IMR-90 (cell line): ENCODE measurements at regions not wholly inside any gene's neighbourhood (a gene's known extent, or its start where the extent isn't known, plus 50 kb on each side); places are given as distances from the start of the nearest gene placed in this dataset.
"Not testable (repeated sequence)": the region's sequence is repeated elsewhere in the genome, so short reads cannot be mapped to it uniquely, and the experiment has no call there.

ENCODE experiments used
- ATAC-seq: fragments of 200-7000 bp; cut with Tn5 transposase; 2 replicates; pipeline ENCODE4 v1.9.1; 2020; ENCODE audit warnings: low read depth, mild to moderate bottlenecking, moderate library complexity
- BruUV-seq: library from RNA; stranded (reverse); fragments of 400-500 nt; replicated peaks from 2 replicates; lab custom pipeline; 2021; lab: Mats Ljungman, UMichigan
- CTCF ChIA-PET: fragments of 300-600 bp; formaldehyde crosslinking; extraction: SDS; loops from one replicate; lab custom pipeline; 2021; ENCODE audit warnings: antibody characterized with exemption; lab: Yijun Ruan, JAX
- POLR2A ChIA-PET: fragments of 300-600 bp; sonication (Branson Sonifier 250); formaldehyde crosslinking; loops from one replicate; lab custom pipeline; 2022; ENCODE audit warnings: antibody characterized with exemption; ENCODE audit not compliant: unreplicated experiment; lab: Charles Lee
- DNase-seq: peaks from one replicate; pipeline ENCODE4 v3.0.0; 2013
- H2AFZ ChIP-seq: replicated peaks from 2 replicates; pipeline ENCODE3; 2013; ENCODE audit warnings: low read length, mild to moderate bottlenecking; ENCODE audit not compliant: poor library complexity
- H2AK5ac ChIP-seq: 2 replicates; pipeline ENCODE4 v1.6.1; 2013; ENCODE audit warnings: low read depth, low read length, inconsistent platforms
- H2AK9ac ChIP-seq: replicated peaks from 2 replicates; pipeline ENCODE3; 2013; ENCODE audit warnings: mild to moderate bottlenecking, low read depth, low read length, moderate library complexity; ENCODE audit not compliant: poor library complexity
- H2BK120ac ChIP-seq: 2 replicates; pipeline ENCODE4 v1.6.1; 2013; ENCODE audit warnings: low read depth, low read length, inconsistent platforms
- H2BK15ac ChIP-seq: 3 replicates; pipeline ENCODE4 v1.6.1; 2013; ENCODE audit warnings: low read depth, low read length, inconsistent platforms
- H2BK20ac ChIP-seq: 2 replicates; pipeline ENCODE4 v1.6.1; 2013; ENCODE audit warnings: low read depth, mild to moderate bottlenecking, inconsistent platforms, low read length, moderate library complexity
- H2BK5ac ChIP-seq: 2 replicates; pipeline ENCODE4 v1.6.1; 2013; ENCODE audit warnings: mild to moderate bottlenecking, low read depth, low read length, inconsistent platforms; ENCODE audit not compliant: poor library complexity, severe bottlenecking
- H3K14ac ChIP-seq: replicated peaks from 2 replicates; pipeline ENCODE4 v1.6.1; 2013; ENCODE audit warnings: low read depth, low read length, inconsistent platforms
- H3K18ac ChIP-seq: 2 replicates; pipeline ENCODE4 v1.6.1; 2013; ENCODE audit warnings: low read depth, low read length, control low read depth
- H3K23ac ChIP-seq: 2 replicates; pipeline ENCODE4 v1.6.1; 2013; ENCODE audit warnings: low read depth, low read length, inconsistent platforms
- H3K27ac ChIP-seq: 2 replicates; pipeline ENCODE4 v1.5.1; 2013; ENCODE audit warnings: mild to moderate bottlenecking, control low read depth, low read length; ENCODE audit not compliant: insufficient read depth
- H3K27me3 ChIP-seq: 2 replicates; pipeline ENCODE4 v1.6.1; 2013; ENCODE audit warnings: low read length; ENCODE audit not compliant: control insufficient read depth, insufficient read depth
- H3K36me3 ChIP-seq: 2 replicates; pipeline ENCODE4 v1.6.1; 2013; ENCODE audit warnings: low read length, mixed read lengths; ENCODE audit not compliant: control insufficient read depth, insufficient read depth
- H3K4ac ChIP-seq: 2 replicates; pipeline ENCODE4 v1.6.1; 2013; ENCODE audit warnings: low read depth, low read length, inconsistent platforms
- H3K4me1 ChIP-seq: 2 replicates; pipeline ENCODE4 v1.6.1; 2013; ENCODE audit warnings: low read length, mixed read lengths; ENCODE audit not compliant: control insufficient read depth, insufficient read depth
- H3K4me2 ChIP-seq: 2 replicates; pipeline ENCODE4 v1.6.1; 2013; ENCODE audit warnings: low read depth, mild to moderate bottlenecking, control low read depth, low read length, moderate library complexity
- H3K4me3 ChIP-seq: 2 replicates; pipeline ENCODE4 v1.5.1; 2013; ENCODE audit warnings: low read depth, mild to moderate bottlenecking, control low read depth, low read length, moderate library complexity; ENCODE audit not compliant: insufficient read depth
- H3K56ac ChIP-seq: 2 replicates; pipeline ENCODE4 v1.6.1; 2013; ENCODE audit warnings: low read length, inconsistent platforms; ENCODE audit not compliant: insufficient read depth; ENCODE audit errors: extremely low read depth
- H3K79me1 ChIP-seq, 2 experiments: 2 replicates each; pipeline ENCODE4 v1.6.1; 2013; ENCODE audit warnings: low read length in 2 of 2, inconsistent platforms in 1 of 2, low read depth in 1 of 2
- H3K9ac ChIP-seq: 2 replicates; pipeline ENCODE4 v1.6.1; 2013; ENCODE audit warnings: low read depth, low read length, control low read depth
- H3K9me1 ChIP-seq: 2 replicates; pipeline ENCODE4 v1.6.1; 2013; ENCODE audit warnings: low read length, inconsistent platforms; ENCODE audit not compliant: insufficient read depth
- H3K9me3 ChIP-seq: 2 replicates; pipeline ENCODE4 v1.6.1; 2013; ENCODE audit warnings: low read length; ENCODE audit not compliant: control insufficient read depth, insufficient read depth
- H4K20me1 ChIP-seq: 2 replicates; pipeline ENCODE4 v1.6.1; 2013; ENCODE audit warnings: low read length, inconsistent platforms; ENCODE audit not compliant: insufficient read depth
- H4K5ac ChIP-seq: 2 replicates; pipeline ENCODE4 v1.6.1; 2013; ENCODE audit warnings: mild to moderate bottlenecking, low read depth, low read length, control low read depth
- H4K8ac ChIP-seq, 2 experiments: 2 replicates each; pipeline ENCODE4 v1.6.1; 2013; ENCODE audit warnings: low read depth in 2 of 2, low read length in 2 of 2, control low read depth in 1 of 2, inconsistent platforms in 1 of 2
- H4K91ac ChIP-seq: 2 replicates; pipeline ENCODE4 v1.6.1; 2013; ENCODE audit warnings: low read depth, low read length, inconsistent platforms; ENCODE audit not compliant: insufficient read depth
- BHLHE40 ChIP-seq: fragments of 150-350 bp; IDR thresholded peaks from 2 replicates; pipeline ENCODE4 v1.6.1; 2016; ENCODE audit warnings: mild to moderate bottlenecking, low read depth, low read length
- NFE2L2 ChIP-seq: fragments of 150-350 bp; IDR thresholded peaks from 2 replicates; pipeline ENCODE4 v1.6.1; 2016; ENCODE audit warnings: low read depth, mild to moderate bottlenecking, low read length
- RAD21 ChIP-seq: IDR thresholded peaks from 2 replicates; pipeline ENCODE4 v1.6.1; 2012; ENCODE audit warnings: low read length, improper control_type of control experiment
- RCOR1 ChIP-seq: IDR thresholded peaks from 2 replicates; pipeline ENCODE4 v1.6.1; 2012; ENCODE audit warnings: mild to moderate bottlenecking, low read length, improper control_type of control experiment; ENCODE audit not compliant: insufficient replicate concordance
- SMC3 ChIP-seq: fragments of 150-350 bp; IDR thresholded peaks from 2 replicates; pipeline ENCODE4 v1.6.1; 2016; ENCODE audit warnings: low read depth, mild to moderate bottlenecking, antibody characterized with exemption, low read length, moderate library complexity
- WGBS, 2 experiments: methylation state at CpG; one replicate each; pipeline versions ENCODE4 v1.1.5 to v1.1.7; 2013; ENCODE audit warnings: missing lambda C conversion rate in 2 of 2; ENCODE audit not compliant: insufficient read length in 1 of 2; ENCODE audit errors: extremely low coverage in 2 of 2; 5-methylcytosine and 5-hydroxymethylcytosine counted together
- dilution Hi-C: fragments of 300-500 bp; cut with HindIII; formaldehyde crosslinking; loops from one replicate; pipeline ENCODE4 v1.14.3; 2018; ENCODE audit warnings: low sequenced_read_pairs; ENCODE audit not compliant: unreplicated experiment
- in situ Hi-C: fragments of 300-500 bp; cut with MboI; formaldehyde crosslinking; loops from 3 replicates; pipeline ENCODE4 v1.14.3; 2019; ENCODE audit warnings: low sequenced_read_pairs, inconsistent platforms, mixed read lengths
- intact Hi-C: fragments of 100-400 bp; cut with micrococcal nuclease; formaldehyde crosslinking; loops from 2 replicates; pipeline ENCODE4 v1.10.0; 2022
- TF ChIP-seq, protein P1 (sequence below): fragments of 150-350 bp; IDR thresholded peaks from 2 replicates; pipeline ENCODE4 v1.6.1; 2017; ENCODE audit warnings: mild to moderate bottlenecking, antibody characterized with exemption, low read length, low read depth

- ChIA-PET CTCF (no interaction called here), POLR2A (no interaction called here)
- Histone ChIP-seq H3K4me3 (no peak overlapping the region), H3K14ac (no peak overlapping the region), H3K56ac (no peak overlapping the region), H3K18ac (no peak overlapping the region), H4K5ac (no peak overlapping the region), H4K20me1 (no peaks in the 10 kb centered on the region), H3K27me3 (no peaks in the 10 kb centered on the region; the same call in 1 of the 2 replicates), H3K9me3 (no peaks in the 10 kb centered on the region), H2BK20ac (no peak overlapping the region), H3K36me3 (no peaks in the 10 kb centered on the region), H3K4me2 (no peak overlapping the region), H3K79me1 (no peaks in the 10 kb centered on the region), H3K4me1 (no peaks in the 10 kb centered on the region), H3K9ac (no peak overlapping the region), H2AK5ac (no peak overlapping the region), H2BK120ac (no peak overlapping the region), H2AFZ (no peak overlapping the region), H3K27ac (no peak overlapping the region), H4K91ac (no peak overlapping the region), H2BK15ac (no peak overlapping the region), H3K9me1 (no peaks in the 10 kb centered on the region), H3K23ac (no peak overlapping the region), H3K4ac (no peak overlapping the region), H2AK9ac (no peak overlapping the region), H4K8ac (no peak overlapping the region), H2BK5ac (no peak overlapping the region)
- dilution Hi-C loops, result no loop called here
- intact Hi-C loops, result no loop called here
- BruUV-seq, result no TSS peak
- TF ChIP-seq RCOR1, result no peak
- TF ChIP-seq, protein P1, sequence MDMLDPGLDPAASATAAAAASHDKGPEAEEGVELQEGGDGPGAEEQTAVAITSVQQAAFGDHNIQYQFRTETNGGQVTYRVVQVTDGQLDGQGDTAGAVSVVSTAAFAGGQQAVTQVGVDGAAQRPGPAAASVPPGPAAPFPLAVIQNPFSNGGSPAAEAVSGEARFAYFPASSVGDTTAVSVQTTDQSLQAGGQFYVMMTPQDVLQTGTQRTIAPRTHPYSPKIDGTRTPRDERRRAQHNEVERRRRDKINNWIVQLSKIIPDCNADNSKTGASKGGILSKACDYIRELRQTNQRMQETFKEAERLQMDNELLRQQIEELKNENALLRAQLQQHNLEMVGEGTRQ, result no peak
- TF ChIP-seq RAD21, result no peak
- no peak for TF ChIP-seq SMC3
- no peak for TF ChIP-seq NFE2L2
- no peak for TF ChIP-seq BHLHE40
- DNase-seq, result no peak
- WGBS, 2 experiments, result 75% methylated on average over 1 of the region's 9 CpGs; no CpG with 5 or more reads in 1 of the 2 experiments
- no peak for ATAC-seq
- in situ Hi-C loops, result no loop called here
These were observed 107.9 kb downstream of the CCDC74A start for GRCh38 chr2:131635611-131636010.

DNA sequence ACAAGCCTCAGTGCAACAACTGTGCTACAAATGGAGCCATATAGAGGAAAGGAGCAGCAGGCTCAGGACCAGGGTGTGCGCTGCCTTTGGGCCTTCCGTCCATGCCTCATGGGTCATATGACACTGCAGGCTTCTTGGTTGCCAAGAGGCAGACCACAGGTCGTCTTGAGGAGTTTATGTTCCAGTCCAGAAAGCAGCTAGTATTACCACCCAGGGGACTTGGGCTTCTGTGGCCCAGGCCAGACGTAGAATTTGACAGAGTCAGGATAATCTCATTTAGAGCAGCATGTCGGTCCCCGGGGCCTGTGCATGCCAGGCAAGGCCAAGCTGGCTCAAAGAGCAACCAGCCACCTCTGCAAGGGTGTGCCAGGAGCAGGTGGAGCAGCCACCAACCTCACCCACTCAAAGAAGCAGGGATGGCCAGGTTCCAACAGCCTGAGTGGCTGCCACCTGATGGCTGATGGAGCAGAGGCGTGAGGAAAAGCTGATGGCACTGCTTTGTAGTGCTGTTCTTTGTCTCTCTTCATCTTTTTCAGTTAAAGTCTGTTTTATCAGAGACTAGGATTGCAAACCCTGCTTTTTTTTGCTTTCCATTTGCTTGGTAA is 109.1 kb downstream of the CCDC74A start:
- H3K4me1 ChIP-seq, H3K9me1 ChIP-seq, H3K36me3 ChIP-seq, H4K91ac ChIP-seq, H3K27me3 ChIP-seq, ATAC-seq, H3K9me3 ChIP-seq, H2BK5ac ChIP-seq, POLR2A ChIA-PET, H3K56ac ChIP-seq, H3K4me3 ChIP-seq, intact Hi-C loops, H3K9ac ChIP-seq, DNase-seq, BruUV-seq, H3K23ac ChIP-seq, H2BK15ac ChIP-seq, H4K8ac ChIP-seq, H4K20me1 ChIP-seq, H2AK9ac ChIP-seq, H2AK5ac ChIP-seq, H3K4me2 ChIP-seq, dilution Hi-C loops, H2BK120ac ChIP-seq, CTCF ChIA-PET, H3K14ac ChIP-seq, H3K79me1 ChIP-seq, H4K5ac ChIP-seq, H3K4ac ChIP-seq, H2BK20ac ChIP-seq, in situ Hi-C loops, H3K27ac ChIP-seq, H3K18ac ChIP-seq, H2AFZ ChIP-seq: not testable (repeated sequence)
- WGBS, 2 experiments, result 38% methylated on average over 3 of the region's 7 CpGs; no CpG with 5 or more reads in 1 of the 2 experiments
